Suprapubic skin (tissue), 4 donors: ENCODE measurements at regions not wholly inside any gene's neighbourhood (a gene's known extent, or its start where the extent isn't known, plus 50 kb on each side); places are given as distances from the start of the nearest gene placed in this dataset.

Experiments
- CTCF ChIP-seq, 2 donors: fragments of 200-600 bp in 1 of 2; fragments of 450-650 bp in 1 of 2; sonication (generic) in 1 of 2; IDR thresholded peaks; one replicate each; pipeline ENCODE4 v1.5.1; 2016 to 2019; ENCODE audit warnings: antibody characterized with exemption in 2 of 2, mild to moderate bottlenecking in 1 of 2, moderate library complexity in 1 of 2
- EP300 ChIP-seq: sonication (generic); formaldehyde crosslinking; IDR thresholded peaks from one replicate; pipeline ENCODE4 v1.6.1; 2017; ENCODE audit warnings: antibody characterized with exemption
- POLR2A ChIP-seq, 2 donors: fragments of 450-650 bp; IDR thresholded peaks; one replicate each; pipeline ENCODE4 v1.6.1; 2017; ENCODE audit warnings: antibody characterized with exemption in 2 of 2, mild to moderate bottlenecking in 2 of 2, moderate library complexity in 2 of 2
- POLR2AphosphoS5 ChIP-seq, 3 donors: sonication (generic); formaldehyde crosslinking; IDR thresholded peaks; one replicate each; pipeline ENCODE4 v1.6.1; 2017; ENCODE audit warnings: antibody characterized with exemption in 3 of 3

DNA sequence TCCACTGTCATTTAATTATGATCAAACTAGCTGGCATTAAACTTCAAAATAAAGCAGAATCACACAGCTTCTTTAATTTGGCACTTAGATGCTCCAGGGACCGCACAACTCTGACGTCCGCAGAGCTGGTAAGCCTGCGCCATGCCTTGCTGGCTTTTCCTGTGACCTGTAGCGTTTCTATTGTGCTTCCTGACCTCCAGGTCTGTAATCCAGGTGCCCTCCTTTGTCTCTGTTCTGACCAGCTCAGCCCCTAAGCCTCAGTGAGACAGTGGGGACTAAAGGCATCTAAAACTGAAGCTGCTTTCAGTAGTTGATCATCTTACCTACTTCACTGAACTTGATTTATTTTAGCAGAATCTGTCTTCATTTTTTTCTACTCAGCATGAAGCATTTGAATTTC is 249.7 kb upstream of the RGPD4 start:
- TF ChIP-seq POLR2AphosphoS5 (IDR thresholded peaks at IDR 0.05) (no peak), CTCF (IDR thresholded peaks at IDR 0.05) (no peak), POLR2A (IDR thresholded peaks at IDR 0.05) (no peak), EP300 (no peak)
